GM12892 (cell line): ENCODE measurements at regions not wholly inside any gene's neighbourhood (a gene's known extent, or its start where the extent isn't known, plus 50 kb on each side); places are given as distances from the start of the nearest gene placed in this dataset.

Experiments
- DNase-seq: peaks from one replicate; pipeline ENCODE4 v3.0.0; 2011; ENCODE audit not compliant: insufficient read length
- FAIRE-seq: peaks from 2 replicates; lab custom pipeline; 2011; peaks lifted over from hg19 to GRCh38; lab: Jason Lieb, UNC
- POLR2A ChIP-seq: IDR thresholded peaks from 2 replicates; pipeline ENCODE4 v1.6.1; 2011; ENCODE audit warnings: low read depth, low read length, control low read depth
- POLR2AphosphoS5 ChIP-seq: IDR thresholded peaks from 2 replicates; pipeline ENCODE4 v1.6.1; 2011; ENCODE audit warnings: low read depth, low read length, control low read depth
- TAF1 ChIP-seq: IDR thresholded peaks from 2 replicates; pipeline ENCODE4 v1.6.1; 2011; ENCODE audit warnings: low read depth, mild to moderate bottlenecking, control low read depth, low read length, borderline replicate concordance

DNA sequence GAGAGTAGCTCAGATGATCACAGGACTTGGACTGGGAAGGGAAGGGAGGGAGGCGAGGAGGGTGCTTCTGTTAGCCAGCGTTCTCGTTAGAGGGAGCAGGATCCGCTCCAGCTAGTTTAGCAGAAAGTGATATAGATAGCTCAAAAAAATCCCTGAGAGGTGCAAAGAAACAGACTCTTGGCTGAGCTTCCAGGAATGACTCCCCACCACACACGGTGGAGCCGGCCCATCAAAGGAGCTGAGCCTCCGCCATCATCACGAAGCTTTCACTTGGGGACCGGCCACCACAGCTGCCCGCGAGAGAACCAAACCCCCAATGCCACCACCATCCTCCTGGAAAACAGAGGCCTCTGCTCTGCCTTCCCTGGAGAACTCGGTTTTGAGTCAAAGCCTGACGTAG lies 124.6 kb upstream of the BCL2L14 start:
- TF ChIP-seq POLR2A (no peak), TAF1 (no peak), POLR2AphosphoS5 (no peak)
- FAIRE-seq (no peak), DNase-seq (no peak)

DNA sequence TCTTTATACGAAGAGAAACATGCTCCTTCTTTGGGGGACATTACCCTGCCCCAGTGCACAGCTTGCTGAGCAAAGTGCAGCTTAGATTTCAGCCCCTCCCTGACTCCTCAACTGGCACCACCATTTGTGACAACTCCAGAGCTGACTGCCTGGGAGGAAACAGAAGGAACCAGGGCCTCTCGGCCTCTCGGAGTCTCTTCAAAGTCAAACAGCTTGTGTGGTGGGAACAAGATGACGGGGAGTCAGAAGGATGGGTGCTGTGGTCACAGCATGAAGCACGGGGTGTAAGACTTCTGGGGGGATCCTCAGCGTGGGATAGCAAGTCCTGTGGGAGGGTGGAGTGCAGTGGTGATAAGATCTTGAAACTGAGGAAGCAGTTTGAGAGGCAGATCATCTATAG lies 123.5 kb upstream of the BCL2L14 start:
- DNase-seq (no peak), FAIRE-seq (no peak)
- TF ChIP-seq POLR2A, result no peak
- no peak for TF ChIP-seq POLR2AphosphoS5
- no peak for TF ChIP-seq TAF1

DNA sequence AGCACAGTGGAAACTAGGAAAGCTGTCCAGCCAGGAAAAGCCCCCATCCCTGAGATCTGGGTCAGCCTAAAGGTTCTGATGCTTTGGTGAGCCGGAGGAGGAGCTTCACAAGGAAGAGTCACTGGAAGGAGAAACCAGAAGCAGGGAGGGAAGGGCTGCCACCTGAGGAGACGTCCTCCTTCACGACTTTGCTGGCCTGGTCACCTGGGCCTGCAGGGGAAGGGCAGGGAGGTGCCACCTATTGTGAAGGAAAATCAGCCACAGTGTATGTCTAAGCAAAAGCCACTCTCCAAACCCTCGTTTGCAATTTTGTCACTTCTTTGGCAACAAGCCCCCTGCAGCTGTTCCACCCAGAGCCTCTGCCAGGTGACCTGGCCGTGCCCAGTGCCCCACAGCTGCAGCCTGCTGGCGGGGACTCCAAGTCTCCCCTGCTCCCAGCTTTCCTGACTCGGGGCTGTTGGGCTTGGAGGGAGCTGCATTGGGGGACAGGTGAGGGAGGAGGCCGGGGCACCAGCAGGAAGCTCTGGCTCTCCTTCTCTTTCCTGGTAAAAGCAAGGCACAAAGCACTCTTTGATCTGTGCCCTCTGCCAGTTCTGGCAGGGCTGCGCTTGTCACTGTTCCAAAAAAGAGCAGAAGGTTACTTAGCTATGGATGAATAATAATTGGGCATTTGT lies 120.9 kb upstream of the BCL2L14 start:
- DNase-seq (no peak), FAIRE-seq (no peak)
- TF ChIP-seq TAF1 (no peak), POLR2A (no peak), POLR2AphosphoS5 (no peak)

GRCh38 chr12:11951209-11951608 lies 119.5 kb upstream of the BCL2L14 start:
- FAIRE-seq, result no peak
- DNase-seq, result no peak
- TF ChIP-seq POLR2AphosphoS5, result no peak
- no peak for TF ChIP-seq TAF1
- TF ChIP-seq POLR2A, result no peak

GRCh38 chr12:11953523-11953922 lies 117.2 kb upstream of the BCL2L14 start:
- DNase-seq (no peak), FAIRE-seq (no peak)
- no peak for TF ChIP-seq POLR2A
- no peak for TF ChIP-seq TAF1
- TF ChIP-seq POLR2AphosphoS5, result no peak

DNA sequence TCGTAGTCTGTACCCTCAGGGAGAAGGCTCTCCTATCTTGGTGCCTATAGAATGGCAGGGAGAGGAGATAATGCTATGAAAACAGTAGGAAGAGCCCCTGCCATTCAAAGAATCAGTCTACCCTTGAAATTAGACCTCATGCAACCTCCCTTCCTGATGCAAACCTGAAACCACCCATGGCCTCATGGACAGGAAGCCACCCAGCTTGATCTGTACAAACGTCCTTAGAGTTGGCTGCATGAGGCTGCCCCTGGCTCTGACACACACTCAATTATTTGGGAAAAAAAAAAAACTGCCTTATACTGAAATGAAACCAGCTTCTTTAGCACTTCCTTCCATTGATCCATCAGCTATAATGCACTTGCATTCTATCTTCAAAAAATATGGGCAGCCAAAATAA lies 116.6 kb upstream of the BCL2L14 start:
- TF ChIP-seq POLR2A (no peak), TAF1 (no peak), POLR2AphosphoS5 (no peak)
- DNase-seq (no peak), FAIRE-seq (peak; percentile 82)

- no peak for TF ChIP-seq POLR2AphosphoS5
- TF ChIP-seq TAF1, result no peak
- TF ChIP-seq POLR2A, result no peak
- FAIRE-seq (peak; percentile 60), DNase-seq (no peak)
Observed at GRCh38 chr12:11958221-11959091, 112.3 kb upstream of the BCL2L14 start.

DNA sequence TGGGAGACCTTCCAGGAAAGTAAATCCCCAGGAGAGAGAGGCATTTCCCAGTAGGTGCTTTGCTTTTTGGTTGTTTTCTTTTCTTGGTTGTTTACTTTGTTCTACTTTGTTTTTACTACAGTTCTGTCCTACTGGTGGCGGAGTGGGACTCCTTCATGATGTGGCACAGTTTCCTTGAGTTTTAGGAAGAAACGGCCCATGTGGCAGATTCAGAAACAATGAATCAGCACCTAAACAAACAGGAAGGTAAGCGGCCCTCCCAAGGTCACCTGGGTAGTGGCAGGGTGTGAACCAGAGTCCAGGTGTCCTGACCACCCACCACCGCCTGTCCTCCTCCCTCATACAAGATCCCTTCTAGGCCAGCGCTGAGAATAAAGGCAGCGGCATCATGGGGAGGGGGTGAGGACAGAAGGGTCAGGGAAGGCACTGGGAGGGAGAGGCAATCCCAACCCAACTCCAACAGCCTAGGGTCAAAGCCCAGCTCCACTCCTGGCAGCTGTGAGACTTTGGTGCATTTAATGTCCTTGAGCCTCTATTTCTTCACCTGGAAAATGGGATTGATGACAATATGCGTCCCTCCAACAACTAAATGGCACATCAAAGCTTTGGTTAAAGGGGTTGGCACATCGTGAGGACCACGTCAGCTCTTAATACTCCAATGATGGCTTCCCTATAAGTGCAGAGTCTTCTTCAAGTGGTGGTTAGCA lies 111.5 kb upstream of the BCL2L14 start:
- no peak for FAIRE-seq
- no peak for TF ChIP-seq TAF1
- no peak for TF ChIP-seq POLR2AphosphoS5
- TF ChIP-seq POLR2A, result no peak
- no peak for DNase-seq

GRCh38 chr12:11960646-11961045 lies 110.1 kb upstream of the BCL2L14 start:
- DNase-seq, result no peak
- TF ChIP-seq POLR2AphosphoS5, result no peak
- no peak for TF ChIP-seq TAF1
- TF ChIP-seq POLR2A, result no peak
- FAIRE-seq, result no peak

- TF ChIP-seq TAF1, result no peak
- no peak for TF ChIP-seq POLR2AphosphoS5
- no peak for TF ChIP-seq POLR2A
- FAIRE-seq (no peak), DNase-seq (no peak)
Observed at GRCh38 chr12:11961686-11962085, 109.1 kb upstream of the BCL2L14 start.

- DNase-seq (no peak), FAIRE-seq (peak; percentile 56)
- TF ChIP-seq POLR2A (no peak), TAF1 (no peak)
Observed at GRCh38 chr12:11962860-11963259, 107.9 kb upstream of the BCL2L14 start.
